Gastroesophageal sphincter (tissue), 3 donors: ENCODE measurements at regions not wholly inside any gene's neighbourhood (a gene's known extent, or its start where the extent isn't known, plus 50 kb on each side); places are given as distances from the start of the nearest gene placed in this dataset.

Experiments used
- CTCF ChIP-seq, 4 experiments: fragments of 200-600 bp in 2 of 4; fragments of 450-650 bp in 2 of 4; sonication (generic) in 1 of 4; IDR thresholded peaks; one replicate each; pipeline ENCODE4 v1.5.1; 2017 to 2019; ENCODE audit warnings: antibody characterized with exemption in 4 of 4, mild to moderate bottlenecking in 2 of 4, moderate library complexity in 2 of 4
- EP300 ChIP-seq: sonication (generic); formaldehyde crosslinking; IDR thresholded peaks from one replicate; pipeline ENCODE4 v1.6.1; 2017; ENCODE audit warnings: antibody characterized with exemption, mild to moderate bottlenecking

GRCh38 chr6:146908786-146909185 is 295.4 kb upstream of the STXBP5 start:
- no peak for TF ChIP-seq CTCF (IDR thresholded peaks at IDR 0.05)
- no peak for TF ChIP-seq EP300
